Left ventricle myocardium superior (tissue), 1 donor: ENCODE measurements at regions not wholly inside any gene's neighbourhood (a gene's known extent, or its start where the extent isn't known, plus 50 kb on each side); places are given as distances from the start of the nearest gene placed in this dataset.
"Not testable (repeated sequence)": the region's sequence is repeated elsewhere in the genome, so short reads cannot be mapped to it uniquely, and the experiment has no call there.

Experiments used
- ATAC-seq: fragments of 200-7000 bp; cut with Tn5 transposase; one replicate; pipeline ENCODE4 v1.9.1; 2020; ENCODE audit warnings: mild to moderate bottlenecking, moderate library complexity
- DNase-seq: peaks from one replicate; pipeline ENCODE4 v3.0.0-alpha.2; 2020
- intact Hi-C: fragments of 100-400 bp; cut with micrococcal nuclease; formaldehyde crosslinking; loops from one replicate; pipeline ENCODE4 v1.11.0; 2022
- donor health status: DM: no; HTN: yes; CAD: no; lungs with severe emphysema.

DNA sequence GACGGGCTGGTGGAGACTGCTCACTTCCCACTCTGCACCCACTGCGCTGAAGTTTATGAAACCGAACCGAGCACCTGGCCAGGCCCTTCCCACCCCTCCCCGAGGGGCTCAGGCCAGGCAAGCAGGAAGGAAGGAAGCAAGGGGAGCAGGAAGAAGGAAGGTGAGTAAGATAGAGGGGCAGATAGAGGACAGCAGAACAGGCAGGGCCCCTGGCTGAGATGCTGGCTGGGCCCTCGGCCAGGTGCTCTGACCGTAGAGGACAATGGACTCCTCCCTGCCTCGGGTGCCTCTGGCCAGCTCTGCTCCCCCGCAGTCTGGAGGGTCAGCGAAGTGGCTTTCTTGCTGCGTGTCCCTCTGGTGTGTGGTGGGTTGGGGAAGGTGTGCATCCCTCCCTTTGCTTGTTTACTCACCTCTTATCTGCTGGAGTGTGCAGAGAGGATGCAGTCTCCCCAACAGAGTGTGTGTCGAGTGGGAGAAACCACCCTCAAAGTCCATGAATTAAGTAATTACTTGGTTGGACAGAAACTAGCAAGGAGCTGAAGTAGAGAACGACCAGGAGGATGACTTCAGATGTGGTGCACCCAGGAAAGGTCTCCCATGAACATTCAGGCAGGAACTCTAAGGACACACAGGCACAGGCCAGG is 82.8 kb upstream of the PPP2R2D start:
- ATAC-seq (no peak), DNase-seq (no peak)
- intact Hi-C loops = no loop called here

DNA sequence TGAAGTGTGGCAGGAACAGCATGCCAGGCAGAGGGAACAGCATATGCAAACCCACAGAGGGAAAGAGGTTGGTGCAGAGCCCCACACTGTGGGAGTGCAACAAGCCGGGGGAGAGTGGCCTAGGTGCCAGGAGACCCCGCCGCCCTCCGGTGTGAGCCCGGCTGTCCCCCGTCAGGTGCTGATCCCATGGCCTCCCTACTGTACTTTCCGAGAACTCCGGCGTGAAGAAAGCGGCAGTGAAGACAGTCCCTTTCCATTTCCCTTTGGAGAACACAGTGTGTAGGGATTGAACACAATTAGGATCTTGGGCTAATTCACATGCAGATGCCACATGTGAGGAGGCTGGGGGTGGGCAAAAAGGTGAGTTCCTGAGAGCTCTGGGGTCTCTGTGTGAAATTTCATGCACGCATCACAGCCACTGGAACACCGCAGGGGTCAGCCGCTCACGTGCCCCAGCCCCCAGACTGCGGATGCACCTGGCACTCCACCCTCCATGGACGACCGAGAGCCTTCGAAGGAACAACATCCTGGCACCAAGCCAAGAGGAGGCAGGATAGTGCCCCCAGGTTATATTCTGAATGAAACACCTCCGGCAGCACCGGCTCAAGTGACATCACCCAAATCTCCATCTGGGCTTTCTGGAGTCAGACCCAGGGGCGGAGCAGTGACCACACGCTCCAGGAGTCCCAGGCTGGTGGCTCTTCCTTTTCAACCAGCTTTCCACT is 82.1 kb upstream of the PPP2R2D start:
- ATAC-seq = no peak
- intact Hi-C loops = no loop called here
- DNase-seq = no peak

DNA sequence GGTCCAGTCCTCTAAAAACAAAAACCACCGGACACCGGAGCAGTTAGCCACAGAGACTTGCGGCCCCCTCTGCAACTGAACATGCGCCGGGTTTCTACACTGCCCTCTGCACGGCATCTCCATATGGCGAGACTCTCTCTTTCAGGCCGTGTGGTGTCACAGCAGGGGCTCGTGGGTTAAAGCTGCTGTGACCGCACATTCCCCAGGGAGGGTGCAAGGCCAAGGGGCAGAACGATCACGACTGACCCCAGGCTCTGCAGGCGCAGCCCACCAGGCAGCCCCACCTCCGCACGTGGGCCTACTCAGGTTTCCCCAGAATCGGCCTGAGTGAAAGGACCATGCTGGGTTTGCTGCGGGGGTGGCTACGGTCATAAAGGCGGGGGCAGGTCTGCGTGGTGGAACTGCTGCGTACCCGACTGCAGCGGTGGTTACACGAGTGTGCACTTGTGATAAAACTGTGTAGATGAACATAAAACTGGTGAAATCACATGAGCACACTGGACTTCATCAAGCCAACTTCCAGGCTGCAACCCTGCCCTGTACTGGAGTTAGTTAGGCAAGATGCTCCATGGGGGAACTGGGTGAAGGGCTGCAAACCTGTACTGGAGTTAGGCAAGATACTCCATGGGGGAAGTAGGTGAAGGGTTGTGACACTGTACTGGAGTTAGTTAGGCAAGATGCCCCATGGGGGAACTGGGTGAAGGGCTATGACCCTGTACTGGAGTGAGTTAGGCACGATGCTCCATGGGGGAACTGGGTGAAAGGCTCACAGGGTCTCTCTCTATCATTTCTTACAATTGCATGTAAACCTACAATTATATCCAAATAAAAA is 81.4 kb upstream of the PPP2R2D start:
- no peak for ATAC-seq

DNA sequence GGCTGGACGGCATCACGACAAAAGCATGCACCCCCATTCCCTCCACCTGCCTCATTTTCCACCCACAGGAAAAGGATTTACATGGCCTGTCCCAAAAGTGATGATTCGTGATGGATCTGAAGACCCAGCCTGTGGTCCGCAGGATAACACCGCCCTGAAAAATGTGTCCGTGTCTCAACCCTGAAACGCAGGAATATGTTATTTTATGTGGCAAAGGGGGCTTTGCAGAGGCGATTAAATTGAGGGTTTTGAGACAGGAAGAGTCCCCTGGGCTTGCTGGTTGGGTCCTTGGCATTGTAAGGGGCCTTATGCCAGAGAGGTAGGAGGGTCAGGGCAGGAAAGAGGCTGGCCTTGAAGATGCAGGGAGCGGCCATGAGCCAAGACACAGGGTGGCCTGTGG is 80.2 kb upstream of the PPP2R2D start:
- DNase-seq (no peak), ATAC-seq (no peak)
- intact Hi-C loops = no loop called here

More for the DNA sequence above, 81.4 kb upstream of the PPP2R2D start:
- intact Hi-C loops = no loop called here
- DNase-seq = no peak

DNA sequence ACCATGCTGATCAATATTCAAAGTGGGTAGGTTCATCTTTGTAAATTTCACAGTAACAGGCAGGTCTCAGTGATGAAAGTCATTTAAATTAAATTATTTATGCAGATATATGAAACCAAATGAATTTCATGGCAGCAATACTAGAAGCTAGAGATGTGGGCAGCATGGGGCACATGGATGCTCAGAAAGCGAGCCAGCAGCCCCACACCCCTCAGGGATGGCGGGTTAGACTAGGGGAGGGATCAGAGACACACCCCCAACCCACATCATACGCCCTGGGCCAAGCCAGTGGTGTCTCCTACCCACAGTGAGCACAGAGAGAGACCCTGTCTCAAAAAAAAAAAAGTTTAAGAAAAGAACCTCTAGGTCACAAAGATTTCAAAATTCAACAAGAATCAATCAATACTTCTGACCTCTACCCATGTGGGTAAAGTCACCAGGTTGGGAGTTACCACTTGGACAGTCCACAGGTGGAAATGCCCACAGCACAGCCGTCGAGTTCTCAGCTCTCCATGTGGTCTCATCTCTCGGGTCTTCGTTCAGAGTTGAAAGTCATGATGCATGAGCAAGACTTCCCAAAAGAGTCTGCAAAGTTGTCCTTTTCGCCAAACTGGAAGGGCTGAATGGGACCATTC is 79.3 kb upstream of the PPP2R2D start:
- ATAC-seq (no peak), DNase-seq (no peak)
- intact Hi-C loops = no loop called here

DNA sequence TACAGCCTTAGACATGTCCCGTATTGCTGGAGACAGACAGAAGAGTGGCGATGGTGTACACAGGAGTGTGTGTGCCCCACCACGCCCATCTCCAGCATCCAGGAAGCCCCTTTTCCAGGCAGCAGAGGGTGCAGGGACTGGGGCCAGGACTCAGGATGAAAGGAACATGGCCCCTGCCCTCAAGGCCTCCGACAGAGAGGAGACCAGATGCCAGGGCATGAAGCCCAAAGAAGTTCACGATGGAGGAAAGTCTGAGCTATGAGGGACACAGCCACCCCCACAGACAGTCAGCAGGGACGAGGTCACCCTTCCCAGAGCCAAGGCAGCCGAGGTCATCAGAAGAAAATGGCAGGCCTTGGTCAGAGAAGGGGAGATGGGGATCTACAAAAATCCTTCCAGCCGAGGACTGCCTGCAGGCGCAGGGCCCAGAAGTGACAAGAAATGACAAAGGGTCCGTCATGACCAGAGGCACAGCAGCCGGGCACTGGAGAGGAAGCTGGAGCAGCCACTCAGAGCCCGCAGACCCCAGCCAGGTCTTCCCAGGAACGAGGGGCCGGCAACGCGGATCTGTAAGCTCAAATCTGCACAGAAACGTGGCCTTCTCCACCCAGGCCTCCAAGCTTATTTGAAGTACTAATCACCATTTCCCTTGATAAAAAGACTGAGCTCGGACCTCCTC is 78.7 kb upstream of the PPP2R2D start:
- DNase-seq (no peak), ATAC-seq (no peak)
- intact Hi-C loops = no loop called here

DNA sequence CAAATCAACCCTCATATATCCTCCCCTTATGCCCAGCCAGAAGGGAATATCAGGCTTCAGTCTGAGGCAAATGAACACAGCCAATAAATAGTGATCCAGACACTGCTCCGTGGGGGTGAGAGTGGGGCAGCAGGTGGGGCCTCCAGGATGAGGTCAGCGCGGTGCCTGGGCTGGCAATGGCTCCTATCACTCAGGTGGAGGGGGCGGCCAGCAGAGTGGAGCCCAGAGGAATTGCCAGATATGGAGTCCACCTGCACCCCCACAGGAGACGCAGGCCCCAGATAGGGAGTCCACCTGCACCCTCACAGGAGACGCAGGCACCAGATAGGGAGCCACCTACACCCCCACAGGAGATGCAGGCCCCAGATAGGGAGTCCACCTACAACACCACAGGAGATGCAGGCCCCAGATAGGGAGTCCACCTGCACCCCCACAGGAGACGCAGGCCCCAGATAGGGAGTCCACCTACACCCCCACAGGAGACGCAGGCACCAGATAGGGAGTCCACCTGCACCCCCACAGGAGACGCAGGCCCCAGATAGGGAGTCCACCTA is 78.0 kb upstream of the PPP2R2D start:
- intact Hi-C loops = no loop called here
- no peak for DNase-seq
- no peak for ATAC-seq

DNA sequence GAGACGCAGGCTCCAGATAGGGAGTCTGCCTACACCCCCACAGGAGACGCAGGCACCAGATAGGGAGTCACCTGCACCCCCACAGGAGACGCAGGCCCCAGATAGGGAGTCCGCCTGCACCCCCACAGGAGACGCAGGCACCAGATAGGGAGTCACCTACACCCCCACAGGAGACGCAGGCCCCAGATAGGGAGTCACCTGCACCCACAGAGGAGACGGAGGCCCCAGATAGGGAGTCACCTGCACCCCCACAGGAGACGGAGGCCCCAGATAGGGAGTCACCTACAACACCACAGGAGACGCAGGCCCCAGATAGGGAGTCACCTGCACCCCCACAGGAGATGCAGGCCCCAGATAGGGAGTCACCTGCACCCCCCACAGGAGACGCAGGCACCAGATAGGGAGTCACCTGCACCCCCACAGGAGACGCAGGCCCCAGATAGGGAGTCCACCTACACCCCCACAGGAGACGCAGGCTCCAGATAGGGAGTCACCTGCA is 77.2 kb upstream of the PPP2R2D start:
- ATAC-seq, DNase-seq, intact Hi-C loops: not testable (repeated sequence)

DNA sequence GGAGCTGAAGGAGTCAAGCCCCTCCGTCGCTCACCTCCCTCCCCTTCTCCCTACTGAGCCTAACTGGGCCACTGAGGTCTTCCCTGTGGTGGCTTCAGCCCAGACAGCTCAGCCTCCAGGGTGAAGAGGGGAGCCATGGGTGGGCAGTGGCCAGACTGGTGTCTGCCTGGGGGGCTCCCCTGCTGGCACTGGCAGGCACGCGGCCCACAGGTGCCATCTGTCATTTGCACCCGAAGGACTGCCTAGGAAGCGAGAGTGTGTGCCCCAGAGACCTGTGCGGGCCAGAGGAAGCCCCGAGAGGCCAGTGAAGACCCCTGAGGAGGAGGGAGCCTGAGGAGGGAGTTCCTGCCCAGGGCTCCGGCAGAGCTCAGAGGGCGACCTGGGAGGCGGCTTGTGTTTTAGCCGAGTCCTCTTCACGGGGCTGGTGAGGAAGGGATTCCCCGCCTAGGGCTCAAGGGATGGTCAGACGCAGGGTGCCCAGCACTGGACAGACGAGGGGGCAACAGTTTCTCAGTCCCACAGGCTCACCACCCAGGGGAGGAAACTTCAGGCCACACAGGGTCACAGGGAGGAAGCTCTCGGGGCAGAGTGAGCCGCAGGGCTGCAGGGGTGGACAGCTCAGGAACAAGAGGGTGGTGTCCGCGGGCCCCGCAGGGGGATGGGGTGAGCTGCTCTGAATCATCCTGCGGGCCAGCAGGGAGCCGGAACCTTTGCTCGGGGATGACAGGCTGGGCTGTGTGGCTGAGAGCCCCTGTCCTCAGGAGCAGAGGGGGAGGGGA is 76.2 kb upstream of the PPP2R2D start:
- no peak for ATAC-seq
- intact Hi-C loops = no loop called here
- no peak for DNase-seq

DNA sequence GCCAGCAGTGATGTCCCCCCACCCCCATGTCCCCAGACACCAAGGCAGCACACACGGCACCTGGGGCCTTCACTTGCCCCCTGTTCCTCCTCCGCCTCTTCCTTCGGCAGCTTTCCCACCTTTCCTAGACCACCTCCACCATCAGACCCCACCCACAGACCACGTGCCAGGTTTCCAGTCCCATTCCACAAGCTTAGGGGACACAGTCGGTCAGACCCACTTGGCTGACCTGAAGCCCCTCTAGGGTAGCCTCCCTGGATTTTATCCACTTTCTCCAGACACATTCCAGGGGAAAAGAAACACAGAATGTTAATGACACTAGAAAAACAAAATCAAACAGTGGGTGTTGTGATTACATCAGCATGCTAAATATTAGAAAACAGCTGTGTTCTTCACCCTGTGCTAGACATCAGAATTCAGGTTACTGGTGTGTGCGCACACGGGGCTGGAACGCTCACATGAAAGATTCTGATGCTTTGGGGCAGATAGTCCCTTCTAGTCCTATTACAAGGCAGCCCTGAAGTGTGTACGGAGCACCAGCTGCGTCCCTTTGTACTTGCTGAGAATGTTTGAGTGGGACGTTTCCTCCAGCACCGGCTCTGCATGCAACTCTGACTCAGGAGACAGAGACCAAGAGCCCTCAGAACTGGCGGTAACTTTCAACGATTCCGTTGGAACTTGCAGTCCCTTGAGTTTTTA is 75.5 kb upstream of the PPP2R2D start:
- ATAC-seq (no peak), DNase-seq (no peak)
- intact Hi-C loops = no loop called here

DNA sequence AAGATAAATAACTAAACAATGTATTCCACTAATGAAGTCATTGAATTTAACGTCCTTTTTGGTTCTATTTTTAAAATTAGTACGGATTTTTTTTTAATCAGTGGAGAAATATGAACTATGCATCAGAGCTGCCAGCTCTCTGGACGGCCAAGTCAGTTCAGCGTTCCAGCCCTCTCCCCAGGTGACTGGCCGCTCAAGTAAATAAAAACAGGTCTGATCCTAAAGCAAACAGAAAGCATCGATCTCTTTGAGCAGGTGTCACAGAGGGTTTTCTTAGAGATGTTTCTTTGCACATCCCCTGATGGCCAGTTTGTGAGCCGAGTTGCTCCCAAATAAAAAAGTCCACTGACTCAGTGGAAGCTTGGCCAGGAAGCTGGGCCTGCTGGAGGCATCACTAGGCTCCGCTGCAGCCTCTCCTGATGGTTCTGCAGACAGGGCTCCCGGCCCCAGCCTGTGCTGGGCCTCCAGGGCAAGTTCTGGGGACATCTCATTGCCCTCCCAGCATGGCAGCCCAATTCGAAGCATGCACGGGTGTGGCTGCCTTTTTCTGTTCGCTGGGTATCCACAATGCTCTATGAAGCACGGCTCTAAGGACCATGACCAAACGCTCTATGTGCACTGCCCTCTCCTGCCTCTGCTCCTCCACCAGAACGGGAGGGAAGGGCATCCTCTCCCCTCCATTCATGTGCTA is 74.7 kb upstream of the PPP2R2D start:
- DNase-seq (no peak), ATAC-seq (no peak)
- intact Hi-C loops = no loop called here

DNA sequence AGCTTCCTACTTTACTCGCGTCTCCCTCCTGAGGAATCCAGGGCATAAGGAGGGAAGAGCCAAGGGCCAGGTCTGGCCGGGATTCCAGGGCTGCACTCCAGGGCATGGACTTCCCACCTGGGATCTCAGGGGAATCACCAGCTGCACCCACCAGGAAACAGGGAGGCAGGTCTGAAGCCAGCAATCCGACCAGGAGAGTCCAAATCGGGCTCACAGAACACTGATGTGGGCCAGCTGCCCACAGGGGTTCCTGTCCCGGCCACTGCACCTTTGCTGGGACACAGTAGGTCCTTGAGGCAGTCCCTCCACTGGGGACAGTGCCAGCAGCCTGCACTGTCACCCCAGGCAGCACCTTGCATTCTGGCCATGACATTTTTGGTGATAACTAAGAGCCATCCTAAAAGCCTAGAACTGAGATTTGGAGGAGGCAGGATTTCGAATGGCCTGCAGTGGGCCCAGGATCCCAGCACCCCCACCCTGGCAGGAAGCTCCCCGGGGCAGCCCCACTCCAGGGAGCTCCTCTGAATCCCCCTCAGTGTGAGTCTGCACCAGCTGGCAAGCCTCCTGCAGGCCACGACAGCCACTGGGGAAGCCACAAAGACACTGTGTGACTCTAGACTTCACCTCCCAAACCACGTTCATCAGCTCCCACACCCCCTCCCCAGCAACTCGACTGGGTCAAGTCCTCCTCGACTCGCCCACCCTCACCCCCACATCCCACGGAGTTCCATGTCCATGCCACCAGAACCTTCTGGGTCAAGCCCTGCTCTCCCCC is 71.5 kb upstream of the PPP2R2D start:
- intact Hi-C loops = no loop called here
- DNase-seq (no peak), ATAC-seq (no peak)

DNA sequence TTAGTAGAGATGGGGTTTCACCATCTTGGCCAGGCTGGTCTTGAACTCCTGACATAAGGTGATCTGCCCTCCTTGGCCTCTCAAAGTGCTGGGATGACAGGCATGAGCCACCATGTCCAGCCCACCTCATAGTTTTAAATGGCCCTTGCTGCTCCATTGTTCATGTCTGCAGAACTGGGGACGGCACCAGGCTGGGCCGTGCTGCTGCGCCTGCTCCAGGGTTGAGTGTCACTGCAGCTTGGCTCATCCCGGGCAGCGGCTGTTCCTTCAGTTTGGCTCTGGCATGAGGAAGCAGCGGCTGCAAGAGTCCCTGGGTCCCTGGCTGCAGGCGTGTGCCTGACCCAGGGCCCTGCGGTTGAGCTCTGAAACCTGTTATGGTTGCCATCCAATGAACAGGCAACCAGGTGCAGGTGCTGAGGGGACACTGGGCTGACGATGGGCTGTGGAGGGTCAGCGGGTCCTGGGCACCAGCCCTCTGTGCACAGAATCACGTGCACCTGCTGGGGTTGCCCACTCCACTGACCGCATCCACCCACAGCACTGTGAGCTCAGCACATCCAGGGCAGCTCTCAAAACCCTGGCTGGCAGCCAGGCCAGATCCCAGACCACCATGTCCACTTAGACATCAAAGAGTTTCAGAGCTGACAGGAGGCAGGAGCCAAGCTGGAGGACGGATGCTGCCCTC is 70.2 kb upstream of the PPP2R2D start:
- DNase-seq (no peak), ATAC-seq (no peak)
- intact Hi-C loops = no loop called here

DNA sequence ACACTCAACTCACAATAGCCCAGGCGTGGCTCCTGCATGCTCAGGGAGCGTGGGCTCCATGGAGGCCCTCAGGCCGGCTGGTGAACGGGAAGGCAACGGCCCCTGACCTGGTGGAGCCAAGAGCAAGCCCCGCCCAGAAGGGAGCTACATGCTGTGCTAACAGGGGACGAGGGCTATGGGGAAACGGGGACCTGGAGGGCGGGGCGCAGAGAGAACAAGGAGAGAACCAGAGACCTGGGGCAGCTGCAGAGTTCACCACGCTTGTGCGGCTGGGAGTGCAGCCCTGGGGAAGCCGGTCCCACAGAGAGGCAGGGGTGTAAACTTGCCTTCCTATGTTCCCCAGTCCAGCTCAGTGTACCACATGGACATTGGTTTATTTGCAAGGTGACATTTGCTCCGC is 69.2 kb upstream of the PPP2R2D start:
- no peak for DNase-seq
- intact Hi-C loops = no loop called here
- no peak for ATAC-seq

DNA sequence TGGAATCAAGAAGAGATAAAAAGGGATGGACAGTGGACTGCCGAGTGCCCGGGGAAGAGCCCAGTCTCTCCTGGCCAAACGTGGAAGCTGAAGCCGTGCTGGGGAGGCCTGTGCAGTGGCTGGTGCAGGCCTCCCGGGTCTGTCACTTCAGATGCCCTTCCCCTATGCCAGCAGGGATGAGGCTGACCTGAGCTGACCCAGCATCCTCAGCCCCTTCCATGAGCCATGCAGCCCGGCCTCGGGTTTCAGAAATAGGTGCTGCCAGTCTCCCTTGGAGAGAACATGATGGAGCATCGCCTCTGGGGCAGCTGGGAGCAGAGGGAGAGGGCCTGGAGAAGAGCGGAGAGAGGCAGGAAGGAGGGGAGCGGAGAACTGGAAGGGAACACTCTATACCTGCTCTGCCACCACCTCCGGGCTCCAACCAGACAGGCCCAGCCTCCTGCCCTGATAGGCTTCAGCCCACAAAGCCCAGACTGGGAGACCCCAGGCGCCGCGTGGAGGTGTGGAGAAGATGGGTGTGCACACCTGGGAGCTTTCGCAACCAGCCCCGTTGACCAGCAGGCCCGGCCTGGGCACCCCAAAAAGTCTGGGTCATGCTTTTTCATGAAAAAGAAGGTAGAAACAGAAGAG is 68.6 kb upstream of the PPP2R2D start:
- intact Hi-C loops = no loop called here
- no peak for DNase-seq

More for the DNA sequence above, 68.6 kb upstream of the PPP2R2D start:
- ATAC-seq = no peak
